ENCODE measurements at regions not wholly inside any gene's neighbourhood (a gene's known extent, or its start where the extent isn't known, plus 50 kb on each side); places are given as distances from the start of the nearest gene placed in this dataset.

DNA sequence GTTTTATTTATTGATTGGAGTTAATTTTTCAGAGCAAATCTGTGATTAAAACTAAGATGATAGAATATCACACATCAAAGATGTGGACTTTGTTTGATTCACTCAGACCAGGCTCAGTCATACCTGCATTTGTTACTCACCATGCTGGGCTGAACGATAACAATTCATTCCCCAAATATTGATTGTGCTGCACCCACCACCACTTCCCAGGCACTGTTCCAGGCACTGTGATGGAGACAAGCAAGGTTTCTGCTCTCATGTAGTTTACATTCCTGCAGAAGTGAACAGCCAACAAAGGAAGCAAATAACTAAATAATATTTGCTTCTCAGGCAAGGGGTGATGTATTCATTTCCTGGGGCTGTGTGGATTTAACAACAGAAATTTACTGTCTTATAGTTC lies 428.3 kb downstream of the DNAH5 start:
- no peaks in the 10 kb centered on the region for H3K36me3 Mint-ChIP-seq
- DNase-seq (ENCODE audit: low spot score in 2 of 2) (no peak), ATAC-seq (no peak)
- no peak overlapping the region for H3K27ac Mint-ChIP-seq
- peaks cover 9 to 15% of the 10 kb centered on the region in 2 donors for H3K9me3 Mint-ChIP-seq

- Mint-ChIP-seq H3K27ac (no peak overlapping the region), H3K9me3 (peaks cover 16 to 17% of the 10 kb centered on the region in 2 donors), H3K36me3 (no peaks in the 10 kb centered on the region)
- ATAC-seq (no peak), DNase-seq (ENCODE audit: low spot score in 2 of 2) (no peak)
Observed at GRCh38 chr5:13511442-13511841, 433.0 kb downstream of the DNAH5 start.

- no peaks in the 10 kb centered on the region for H3K36me3 Mint-ChIP-seq
- DNase-seq (ENCODE audit: low spot score in 2 of 2) (no peak), ATAC-seq (no peak)
- peaks cover 21 to 23% of the 10 kb centered on the region in 2 donors for H3K9me3 Mint-ChIP-seq
- H3K27ac Mint-ChIP-seq: no peak overlapping the region
Observed at GRCh38 chr5:13510616-13511015, 433.9 kb downstream of the DNAH5 start.

DNA sequence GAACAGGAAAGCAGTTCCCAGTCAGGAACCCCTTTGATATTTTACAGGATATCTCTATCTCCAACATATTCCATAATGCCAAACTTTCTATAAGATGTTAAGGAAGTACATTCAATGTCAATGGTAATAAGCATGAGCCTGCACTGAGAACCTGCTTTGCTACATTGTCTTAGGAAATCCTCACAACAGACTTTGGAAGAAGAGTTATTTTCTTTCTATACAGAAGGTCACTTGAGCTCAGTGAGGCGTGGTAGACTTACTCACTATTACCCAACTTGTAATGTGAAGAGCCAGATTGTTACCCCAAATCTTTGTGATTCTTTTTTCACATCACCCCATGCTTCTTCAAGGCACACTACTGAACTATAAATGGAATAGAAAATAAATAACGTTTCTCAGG lies 435.9 kb downstream of the DNAH5 start:
- ATAC-seq: no peak
- Mint-ChIP-seq H3K36me3 (no peaks in the 10 kb centered on the region), H3K9me3 (peaks cover 19 to 25% of the 10 kb centered on the region in 2 donors), H3K27ac (no peak overlapping the region)
- DNase-seq (ENCODE audit: low spot score in 2 of 2): no peak

- Mint-ChIP-seq H3K9me3 (peaks cover 13 to 22% of the 10 kb centered on the region in 2 donors), H3K36me3 (no peaks in the 10 kb centered on the region), H3K27ac (no peak overlapping the region)
- no peak for DNase-seq (ENCODE audit: low spot score in 2 of 2)
- ATAC-seq: no peak
Observed at GRCh38 chr5:13505326-13505725, 439.2 kb downstream of the DNAH5 start.

- Mint-ChIP-seq H3K27ac (no peak overlapping the region), H3K36me3 (no peaks in the 10 kb centered on the region), H3K9me3 (peaks cover 13 to 30% of the 10 kb centered on the region in 2 donors)
- DNase-seq (ENCODE audit: low spot score in 2 of 2) (no peak), ATAC-seq (no peak)
Observed at GRCh38 chr5:13503017-13503416, 441.5 kb downstream of the DNAH5 start.

GRCh38 chr5:13501176-13501575 lies 443.3 kb downstream of the DNAH5 start:
- DNase-seq (ENCODE audit: low spot score in 2 of 2): no peak
- peaks cover 0 to 4% of the 10 kb centered on the region in 2 donors for H3K36me3 Mint-ChIP-seq
- ATAC-seq: no peak
- H3K9me3 Mint-ChIP-seq: peaks cover 7 to 26% of the 10 kb centered on the region in 2 donors
- H3K27ac Mint-ChIP-seq: no peak overlapping the region

DNA sequence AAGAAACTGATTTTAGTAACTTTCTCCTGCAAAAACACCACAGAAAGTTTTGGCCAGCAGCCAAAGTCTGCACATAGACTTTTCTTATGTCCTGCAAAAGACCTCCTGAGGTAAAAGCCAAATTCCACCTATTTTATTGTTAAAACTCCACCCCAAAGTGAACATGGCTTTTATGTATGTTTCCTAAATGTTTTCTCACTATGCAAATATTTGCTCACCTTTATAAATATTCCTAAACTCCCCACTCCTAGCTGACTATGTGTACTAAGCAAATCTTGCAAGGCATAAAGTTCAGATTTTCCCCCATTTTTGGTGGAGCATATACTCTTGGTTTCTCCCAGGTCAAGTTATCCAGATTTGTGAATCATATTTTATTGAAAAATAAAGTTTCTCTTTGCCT lies 446.2 kb downstream of the DNAH5 start:
- ATAC-seq: no peak
- no peak overlapping the region for H3K27ac Mint-ChIP-seq
- H3K36me3 Mint-ChIP-seq: peaks cover 0 to 4% of the 10 kb centered on the region in 2 donors
- no peak for DNase-seq (ENCODE audit: low spot score in 2 of 2)
- H3K9me3 Mint-ChIP-seq: peaks cover 9 to 29% of the 10 kb centered on the region in 2 donors

DNA sequence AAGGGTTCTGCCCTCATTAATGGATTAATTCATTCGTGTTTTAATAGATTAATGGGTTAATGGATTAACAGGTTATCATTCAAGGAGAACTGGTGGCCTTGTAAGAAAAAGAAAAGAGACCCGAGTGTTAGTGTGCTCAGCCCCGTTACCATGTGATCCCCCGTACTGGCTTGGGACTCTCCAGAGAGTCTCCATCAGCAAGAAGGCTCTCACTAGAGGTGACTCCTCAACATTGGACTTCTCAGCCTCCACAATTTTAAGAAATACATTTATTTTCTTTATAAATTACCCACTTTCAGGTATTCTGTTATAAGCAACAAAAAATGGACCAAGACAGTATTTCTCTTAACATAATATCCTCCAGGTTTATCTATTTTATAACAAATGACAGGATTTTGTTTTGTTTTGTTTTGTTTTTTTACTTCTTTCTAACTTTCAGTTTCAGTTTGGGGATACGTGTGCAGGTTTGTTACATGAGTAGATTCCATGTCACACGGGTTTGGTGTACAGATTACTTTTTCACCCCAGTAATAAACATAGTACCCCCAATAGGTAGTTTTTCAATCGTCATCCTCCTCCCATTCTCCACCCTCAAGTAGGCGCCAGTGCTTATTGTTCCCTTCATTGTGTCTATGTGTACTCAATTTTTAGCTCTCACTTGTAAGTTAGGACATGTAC lies 456.1 kb downstream of the DNAH5 start:
- Mint-ChIP-seq H3K27ac (no peak overlapping the region), H3K36me3 (no peaks in the 10 kb centered on the region), H3K9me3 (peaks cover 7 to 20% of the 10 kb centered on the region in 2 donors)
- ATAC-seq: no peak
- no peak for DNase-seq (ENCODE audit: low spot score in 2 of 2)

- ATAC-seq (no peak), DNase-seq (ENCODE audit: low spot score in 2 of 2) (no peak)
- H3K36me3 Mint-ChIP-seq: peaks cover 0 to 4% of the 10 kb centered on the region in 2 donors
- no peak overlapping the region for H3K27ac Mint-ChIP-seq
- peaks cover 4 to 6% of the 10 kb centered on the region in 2 donors for H3K9me3 Mint-ChIP-seq
Observed at GRCh38 chr5:13480834-13481233, 463.7 kb downstream of the DNAH5 start.

- no peak overlapping the region for H3K27ac Mint-ChIP-seq
- DNase-seq (ENCODE audit: low spot score in 2 of 2) (no peak), ATAC-seq (no peak)
- H3K9me3 Mint-ChIP-seq: peaks cover 4 to 16% of the 10 kb centered on the region in 2 donors
- H3K36me3 Mint-ChIP-seq: peaks cover 0 to 4% of the 10 kb centered on the region in 2 donors
Observed at GRCh38 chr5:13478831-13479465, 465.5 kb downstream of the DNAH5 start.

GRCh38 chr5:13477118-13477737 lies 467.3 kb downstream of the DNAH5 start:
- Mint-ChIP-seq H3K9me3 (peaks cover 8 to 18% of the 10 kb centered on the region in 2 donors), H3K27ac (no peak overlapping the region), H3K36me3 (peaks cover 0 to 4% of the 10 kb centered on the region in 2 donors)
- DNase-seq (ENCODE audit: low spot score in 2 of 2) (no peak), ATAC-seq (no peak)

DNA sequence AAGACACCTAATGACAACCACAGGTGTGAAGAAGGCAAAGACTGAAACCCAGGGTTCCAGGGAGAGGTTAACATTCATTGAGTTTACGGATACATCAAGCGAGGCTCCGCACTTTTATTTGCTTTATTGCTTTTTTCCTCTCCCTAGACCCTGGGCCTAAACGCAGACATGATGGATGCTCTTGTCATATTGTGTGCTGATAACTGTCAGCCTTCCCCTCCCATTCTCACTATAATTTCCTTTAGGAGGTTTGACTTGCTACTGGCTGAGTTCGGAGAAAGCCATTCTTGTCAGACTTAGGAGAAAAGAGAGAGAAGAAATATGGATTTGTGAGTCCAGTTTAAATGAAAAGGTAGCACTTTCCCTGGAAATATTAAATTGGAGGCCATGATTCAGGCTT lies 471.6 kb downstream of the DNAH5 start:
- Mint-ChIP-seq H3K36me3 (no peaks in the 10 kb centered on the region), H3K9me3 (peaks cover 17 to 21% of the 10 kb centered on the region in 2 donors), H3K27ac (no peak overlapping the region)
- DNase-seq (ENCODE audit: low spot score in 2 of 2): no peak
- no peak for ATAC-seq

DNA sequence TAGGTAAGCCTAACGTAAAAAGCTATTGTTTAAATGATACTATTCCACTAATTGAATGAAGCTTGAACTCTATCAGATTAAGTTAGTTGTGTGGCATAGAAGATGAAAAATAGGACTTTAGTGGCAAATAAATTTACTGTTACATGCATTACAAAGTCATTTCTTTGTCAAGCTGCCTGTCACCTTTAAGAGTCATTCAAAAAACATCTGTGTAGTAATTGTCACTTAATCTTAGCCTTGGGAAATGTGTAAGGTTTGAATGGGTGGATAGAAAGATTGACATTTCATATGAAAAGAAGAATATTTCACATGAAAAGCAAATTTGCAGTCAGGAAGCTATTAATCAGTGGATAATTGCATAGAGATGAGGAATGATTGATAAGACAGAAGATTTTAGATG lies 473.5 kb downstream of the DNAH5 start:
- ATAC-seq (no peak), DNase-seq (ENCODE audit: low spot score in 2 of 2) (no peak)
- no peaks in the 10 kb centered on the region for H3K36me3 Mint-ChIP-seq
- H3K27ac Mint-ChIP-seq: no peak overlapping the region
- H3K9me3 Mint-ChIP-seq: peaks cover 20 to 30% of the 10 kb centered on the region in 2 donors

DNA sequence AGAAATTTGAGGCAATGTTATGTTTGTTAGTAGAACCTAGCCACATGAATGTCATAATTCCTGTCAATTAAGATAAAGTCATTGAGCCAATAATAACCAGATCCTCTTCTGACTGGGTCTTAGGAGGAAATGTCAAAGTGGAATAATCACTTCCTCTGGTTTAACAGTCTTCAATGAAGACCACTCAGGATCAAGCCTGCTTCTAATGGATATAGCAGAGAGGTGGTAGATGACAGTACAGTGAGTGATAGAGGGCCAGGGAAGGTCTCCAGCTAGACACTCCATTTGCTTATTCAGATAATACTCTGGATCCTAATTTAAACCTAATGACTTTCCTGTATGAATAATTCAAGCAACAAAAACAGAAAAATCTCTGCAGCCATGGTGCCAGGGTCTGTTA lies 474.2 kb downstream of the DNAH5 start:
- Mint-ChIP-seq H3K9me3 (peaks cover 22 to 24% of the 10 kb centered on the region in 2 donors), H3K36me3 (no peaks in the 10 kb centered on the region), H3K27ac (no peak overlapping the region)
- no peak for DNase-seq (ENCODE audit: low spot score in 2 of 2)
- no peak for ATAC-seq

GRCh38 chr5:13464532-13465193 lies 479.8 kb downstream of the DNAH5 start:
- Mint-ChIP-seq H3K9me3 (peaks cover 29 to 30% of the 10 kb centered on the region in 2 donors), H3K36me3 (no peaks in the 10 kb centered on the region), H3K27ac (no peak overlapping the region)
- DNase-seq (ENCODE audit: low spot score in 2 of 2) (no peak), ATAC-seq (no peak)

DNA sequence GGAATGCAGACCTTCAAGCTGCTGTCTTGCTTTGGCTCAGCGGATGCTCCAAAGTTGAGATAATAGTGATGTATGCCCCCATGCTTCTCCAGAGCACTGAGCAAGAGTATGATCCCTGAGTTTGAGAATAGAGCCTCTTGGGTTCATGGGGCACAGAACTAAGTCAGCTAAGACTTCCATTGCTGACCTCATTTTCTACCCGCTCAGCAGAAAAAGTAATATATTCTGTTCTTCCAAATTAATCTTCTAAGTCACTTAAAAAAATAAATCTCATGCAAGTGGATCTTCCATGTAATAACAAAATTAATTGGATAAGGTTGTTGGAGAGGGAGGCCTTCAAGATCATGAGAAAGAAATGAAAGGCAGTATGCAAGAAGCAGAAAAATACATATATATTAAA lies 483.9 kb downstream of the DNAH5 start:
- no peak for ATAC-seq
- H3K36me3 Mint-ChIP-seq: no peaks in the 10 kb centered on the region
- DNase-seq (ENCODE audit: low spot score in 2 of 2): no peak
- H3K9me3 Mint-ChIP-seq: peaks cover 21 to 23% of the 10 kb centered on the region in 2 donors
- no peak overlapping the region for H3K27ac Mint-ChIP-seq
